Inferior parietal cortex (tissue), 1 donor: ENCODE measurements at regions not wholly inside any gene's neighbourhood (a gene's known extent, or its start where the extent isn't known, plus 50 kb on each side); places are given as distances from the start of the nearest gene placed in this dataset.

Experiments used
- DNase-seq: peaks from one replicate; pipeline ENCODE4 v3.0.0-alpha.2; 2016; ENCODE audit errors: extremely low spot score

DNA sequence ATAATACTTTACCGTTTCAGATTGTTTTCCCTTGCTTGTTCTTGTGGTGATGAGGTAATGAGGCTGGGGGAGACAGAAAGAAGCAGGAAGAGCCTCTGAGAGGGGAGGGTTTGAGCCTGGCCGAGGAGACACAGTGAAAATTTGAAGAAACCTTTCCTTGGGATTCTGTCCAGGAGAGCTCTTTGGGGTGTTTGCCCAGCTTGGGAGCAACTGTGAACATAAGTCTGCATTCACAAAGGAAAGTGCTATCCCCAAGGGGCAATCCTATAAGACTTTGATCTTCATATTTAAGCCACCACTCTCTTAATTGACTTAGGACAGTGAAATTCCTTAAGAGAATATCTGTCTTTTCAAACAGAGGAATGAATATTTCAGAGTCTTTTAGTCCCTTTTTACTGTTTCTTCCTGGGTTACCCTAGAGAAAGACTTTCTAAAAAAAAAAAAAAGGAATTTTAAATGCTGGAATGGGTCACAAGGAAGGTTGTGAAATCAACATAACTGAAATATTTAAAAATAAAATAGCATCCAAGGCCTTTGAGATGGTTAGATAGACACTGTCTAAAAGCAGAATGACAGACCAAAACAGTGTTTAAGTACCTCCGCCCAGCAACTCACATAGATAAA, 52.5 kb upstream of the STAM2 start:
- no peak for DNase-seq

DNA sequence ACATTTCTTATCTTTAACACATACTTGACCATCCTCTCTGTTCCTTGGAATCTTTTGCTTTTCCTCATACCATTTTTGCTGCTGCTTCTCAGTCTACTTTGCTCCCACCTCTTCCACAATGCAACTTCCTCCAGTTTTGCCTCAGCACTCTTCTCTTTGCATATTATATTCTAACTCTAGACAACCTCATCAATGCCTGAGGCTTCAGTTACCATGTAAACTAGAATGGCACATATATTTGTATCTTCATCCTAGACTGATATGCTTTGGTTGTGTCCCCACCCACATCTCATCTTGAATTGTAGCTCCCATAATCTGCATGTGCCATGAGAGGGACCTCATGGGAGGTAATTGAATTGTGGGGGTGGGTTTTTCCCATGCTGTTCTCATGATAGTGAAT, 55.9 kb upstream of the STAM2 start:
- DNase-seq: no peak

- DNase-seq: no peak
Observed at GRCh38 chr2:152234277-152234676, 58.7 kb upstream of the STAM2 start.

DNA sequence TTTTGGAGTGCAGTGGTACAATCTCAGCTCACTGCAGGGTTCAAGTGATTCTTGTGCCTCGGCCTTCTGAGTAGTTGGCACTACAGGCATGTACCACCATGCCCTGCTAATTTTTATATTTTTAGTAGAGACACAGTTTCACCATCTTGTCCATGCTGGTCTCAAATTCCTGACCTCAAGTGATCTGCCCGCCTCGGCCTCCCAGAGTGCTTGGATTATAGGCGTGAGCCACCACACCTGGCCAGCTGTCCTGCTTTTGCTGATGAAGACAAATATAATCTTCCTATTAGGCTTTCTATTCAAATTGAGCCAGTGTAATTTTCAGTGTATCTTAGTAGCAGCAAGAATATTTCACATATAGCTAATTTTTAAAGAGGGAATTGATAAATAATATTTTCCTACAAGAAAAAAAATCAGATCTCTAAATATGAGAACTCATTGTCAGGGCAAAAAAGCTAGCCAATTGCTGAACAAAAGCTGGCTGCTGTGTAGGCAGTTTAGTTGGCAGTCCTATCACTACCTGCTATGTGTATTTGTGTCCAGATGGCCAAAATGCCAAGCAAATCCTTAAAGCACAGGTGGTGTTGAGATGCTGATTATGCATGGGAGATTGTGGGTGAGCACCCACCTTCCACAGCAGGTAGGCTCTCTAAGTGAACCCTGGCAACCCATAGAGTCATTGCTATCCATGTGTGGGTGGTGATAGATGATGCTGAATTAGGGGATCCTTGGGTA, 60.8 kb upstream of the STAM2 start:
- no peak for DNase-seq

- no peak for DNase-seq
Observed at GRCh38 chr2:152238016-152238415, 62.5 kb upstream of the STAM2 start.

- no peak for DNase-seq
Observed at GRCh38 chr2:152240559-152241231, 65.1 kb upstream of the STAM2 start.

- no peak for DNase-seq
Observed at GRCh38 chr2:152241948-152242729, 66.6 kb upstream of the STAM2 start.

DNA sequence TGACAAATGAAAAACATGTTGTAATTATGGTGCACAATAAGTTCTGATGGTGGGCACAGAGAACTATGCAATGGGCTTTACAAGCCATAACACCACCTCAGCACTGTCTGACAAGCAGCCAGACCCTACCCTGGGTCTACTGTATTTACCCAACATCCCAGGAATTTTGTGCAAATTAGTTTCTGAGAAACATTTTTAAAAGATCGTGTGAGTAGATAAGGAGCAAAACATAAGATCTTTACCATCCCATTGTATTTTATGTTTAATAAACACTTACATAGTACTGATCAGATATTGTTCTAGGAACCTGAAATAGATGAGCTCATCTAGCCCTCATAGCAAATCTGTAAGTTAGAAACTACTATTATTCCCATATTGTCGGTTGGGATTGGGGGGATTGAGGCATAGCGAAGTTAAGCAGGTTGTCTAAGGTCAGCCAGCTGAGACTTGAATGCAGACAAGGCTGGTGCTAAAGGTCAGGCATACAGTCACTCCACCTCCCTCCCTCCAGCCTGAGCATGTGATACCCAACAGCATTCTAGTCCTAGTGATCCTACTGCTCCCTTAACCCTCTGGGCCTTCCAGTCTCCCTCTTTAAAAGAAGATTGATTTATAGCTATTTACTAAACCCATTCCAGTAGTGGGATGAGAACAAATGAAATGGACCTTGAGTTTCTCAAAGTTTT, 67.4 kb upstream of the STAM2 start:
- no peak for DNase-seq

GRCh38 chr2:152243761-152244640, 68.4 kb upstream of the STAM2 start:
- no peak for DNase-seq

DNA sequence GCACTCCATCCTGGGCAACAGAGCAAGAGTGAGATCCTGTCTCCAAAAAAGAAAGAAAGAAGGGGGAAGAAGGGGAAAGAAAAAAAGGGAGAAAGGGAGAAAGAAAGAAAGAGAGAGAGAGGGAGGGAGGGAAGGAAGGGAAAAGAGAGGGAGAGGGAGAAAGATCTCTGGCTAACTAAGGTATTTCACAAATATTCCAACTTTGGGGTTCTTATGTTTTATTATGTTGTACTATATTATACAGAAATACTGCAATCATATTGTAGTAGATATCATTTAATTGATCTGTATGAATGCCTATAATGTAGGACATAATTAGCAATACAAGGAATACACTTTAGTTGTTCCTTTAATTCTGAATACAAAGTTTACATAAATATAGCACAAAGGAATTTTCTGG, 70.1 kb upstream of the STAM2 start:
- no peak for DNase-seq

DNA sequence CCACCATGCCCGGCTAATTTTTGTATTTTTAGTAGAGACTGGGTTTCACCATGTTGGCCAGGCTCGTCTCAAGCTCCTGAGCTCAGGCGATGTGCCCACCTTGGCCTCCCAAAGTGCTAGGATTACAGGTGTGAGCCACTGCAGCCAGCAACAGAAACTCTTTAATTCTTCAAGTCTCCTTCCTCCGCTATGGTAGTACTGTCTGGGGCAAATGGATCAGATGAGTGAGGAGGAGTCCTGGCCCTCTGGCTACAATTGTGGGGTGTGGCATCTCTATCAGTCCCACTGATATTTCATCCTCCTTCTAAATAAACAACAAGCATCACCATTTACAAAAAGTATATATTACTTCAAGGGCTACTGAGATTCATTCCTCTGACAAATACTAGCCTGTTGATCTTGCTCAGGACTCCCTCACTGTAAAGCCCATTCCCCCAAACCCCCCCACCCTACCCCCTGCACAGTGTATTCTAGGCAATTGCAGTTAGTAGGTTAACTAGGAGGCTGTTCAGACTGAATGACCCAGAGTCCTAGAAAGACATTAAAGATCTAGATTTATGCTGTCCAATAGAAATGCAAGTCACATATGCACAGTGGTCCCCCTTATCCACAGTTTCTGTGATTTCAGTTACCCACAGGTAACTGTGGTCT, 71.2 kb upstream of the STAM2 start:
- no peak for DNase-seq

DNA sequence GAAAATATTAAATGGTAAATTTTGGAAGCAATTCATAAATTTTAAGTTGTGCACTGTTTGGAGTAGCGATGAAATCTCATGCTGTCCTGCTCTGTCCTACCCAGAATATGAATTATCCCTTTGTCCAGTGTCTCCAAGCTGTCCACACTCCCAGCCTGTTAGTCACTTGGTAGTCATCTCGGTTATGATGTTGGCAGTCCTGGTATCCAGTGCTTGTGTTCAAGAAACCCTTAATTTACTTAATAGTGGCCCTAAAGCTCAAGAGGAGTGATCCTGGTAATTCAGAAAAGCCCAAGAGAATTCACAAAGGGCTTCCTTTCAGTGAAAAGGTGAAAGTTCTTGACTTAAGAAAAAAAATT, 71.8 kb upstream of the STAM2 start:
- DNase-seq: no peak

- DNase-seq: no peak
Observed at GRCh38 chr2:152250421-152251100, 75.0 kb upstream of the STAM2 start.

- peak; percentile 25 for DNase-seq
Observed at GRCh38 chr2:152251211-152251610, 75.6 kb upstream of the STAM2 start.

- DNase-seq: no peak
Observed at GRCh38 chr2:152251811-152252210, 76.2 kb upstream of the STAM2 start.

DNA sequence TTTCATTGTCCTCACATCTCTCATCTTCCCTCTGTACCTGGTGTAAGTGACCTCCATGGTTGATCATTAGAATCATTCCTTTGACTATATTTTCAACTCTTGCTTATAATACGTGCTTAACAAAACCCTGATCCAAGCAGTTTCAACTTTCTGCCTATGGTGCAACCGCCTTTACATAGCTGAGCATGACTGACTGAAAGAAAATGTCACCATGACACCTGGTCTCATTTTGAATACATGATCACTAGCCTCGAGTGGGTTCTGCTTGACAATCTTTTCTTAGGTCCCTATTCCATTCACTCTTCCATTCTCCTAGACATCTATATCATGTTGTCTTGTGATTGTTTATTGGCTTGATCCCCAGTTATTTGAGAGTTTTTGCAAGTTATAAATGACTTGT, 78.9 kb upstream of the STAM2 start:
- DNase-seq: no peak

DNA sequence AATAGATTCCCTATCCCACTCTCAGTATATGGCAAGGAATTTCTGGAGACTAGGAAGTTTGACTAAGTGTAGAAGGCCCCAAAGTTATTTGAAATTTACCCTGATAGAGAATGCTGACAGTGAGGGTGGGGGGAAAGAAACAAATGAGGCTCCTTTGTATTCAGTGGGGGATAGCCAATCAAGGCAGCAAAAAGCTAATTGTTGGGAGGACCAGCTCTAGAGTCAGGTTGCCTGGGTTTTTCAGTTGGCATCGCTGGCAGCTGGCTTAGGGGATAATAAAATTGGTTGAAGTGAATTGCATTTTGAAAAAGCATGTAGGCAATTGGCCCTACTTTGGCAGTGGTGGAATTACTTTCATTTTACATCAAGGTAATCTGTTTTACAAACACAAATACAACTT, 79.4 kb upstream of the STAM2 start:
- no peak for DNase-seq

DNA sequence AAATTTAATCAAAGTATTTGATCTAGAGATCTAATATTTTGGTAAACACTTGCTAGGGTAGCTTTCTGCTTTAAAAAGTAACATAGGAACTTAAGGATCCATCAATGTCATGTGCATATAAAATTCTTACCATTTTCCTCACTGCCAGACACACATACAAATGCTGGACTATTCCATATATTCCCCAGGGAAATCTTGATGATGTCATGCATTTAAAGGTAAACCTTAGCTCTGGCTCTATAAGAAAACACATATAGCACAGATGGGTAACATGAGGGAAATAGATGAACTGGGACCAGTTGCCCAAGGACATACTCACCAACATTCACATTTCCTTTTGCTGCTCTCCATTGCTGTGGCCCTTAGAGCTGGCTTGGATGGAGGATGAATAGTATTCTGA, 79.1 kb upstream of the FMNL2 start:
- DNase-seq: no peak

DNA sequence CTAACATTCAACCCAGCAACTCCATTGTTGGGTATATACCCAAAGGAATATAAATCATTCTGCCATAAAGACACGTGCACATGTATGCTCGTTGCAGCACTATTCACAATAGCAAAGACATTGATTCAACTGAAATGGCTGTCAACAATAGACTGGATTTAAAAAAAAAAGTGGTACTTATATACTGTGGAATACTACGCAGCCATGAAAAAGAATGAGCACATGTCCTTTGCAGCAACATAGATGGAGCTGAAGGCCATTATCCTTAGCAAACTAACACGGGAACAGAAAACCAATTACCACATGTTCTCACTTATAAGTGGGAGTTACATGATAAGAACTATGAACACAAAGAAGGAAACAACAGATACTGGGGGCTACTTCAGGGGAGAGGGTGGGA, 74.0 kb upstream of the FMNL2 start:
- DNase-seq: no peak

GRCh38 chr2:152263911-152264310, 71.1 kb upstream of the FMNL2 start:
- DNase-seq: no peak
